GM12892 (cell line): ENCODE measurements at regions not wholly inside any gene's neighbourhood (a gene's known extent, or its start where the extent isn't known, plus 50 kb on each side); places are given as distances from the start of the nearest gene placed in this dataset.
"Not testable (repeated sequence)": the region's sequence is repeated elsewhere in the genome, so short reads cannot be mapped to it uniquely, and the experiment has no call there.

Experiments used
- DNase-seq: peaks from one replicate; pipeline ENCODE4 v3.0.0; 2011; ENCODE audit not compliant: insufficient read length
- FAIRE-seq: peaks from 2 replicates; lab custom pipeline; 2011; peaks lifted over from hg19 to GRCh38; lab: Jason Lieb, UNC
- POLR2A ChIP-seq: IDR thresholded peaks from 2 replicates; pipeline ENCODE4 v1.6.1; 2011; ENCODE audit warnings: low read depth, low read length, control low read depth
- POLR2AphosphoS5 ChIP-seq: IDR thresholded peaks from 2 replicates; pipeline ENCODE4 v1.6.1; 2011; ENCODE audit warnings: low read depth, low read length, control low read depth
- TAF1 ChIP-seq: IDR thresholded peaks from 2 replicates; pipeline ENCODE4 v1.6.1; 2011; ENCODE audit warnings: low read depth, mild to moderate bottlenecking, control low read depth, low read length, borderline replicate concordance

GRCh38 chr15:98322581-98322980, 325.8 kb upstream of the IGF1R start:
- no peak for FAIRE-seq
- TF ChIP-seq POLR2A (no peak), TAF1 (no peak), POLR2AphosphoS5 (no peak)
- DNase-seq: no peak

- DNase-seq (no peak), FAIRE-seq (no peak)
- TF ChIP-seq POLR2AphosphoS5: no peak
- no peak for TF ChIP-seq TAF1
- no peak for TF ChIP-seq POLR2A
Measured at GRCh38 chr15:98324341-98324970, 323.9 kb upstream of the IGF1R start.

DNA sequence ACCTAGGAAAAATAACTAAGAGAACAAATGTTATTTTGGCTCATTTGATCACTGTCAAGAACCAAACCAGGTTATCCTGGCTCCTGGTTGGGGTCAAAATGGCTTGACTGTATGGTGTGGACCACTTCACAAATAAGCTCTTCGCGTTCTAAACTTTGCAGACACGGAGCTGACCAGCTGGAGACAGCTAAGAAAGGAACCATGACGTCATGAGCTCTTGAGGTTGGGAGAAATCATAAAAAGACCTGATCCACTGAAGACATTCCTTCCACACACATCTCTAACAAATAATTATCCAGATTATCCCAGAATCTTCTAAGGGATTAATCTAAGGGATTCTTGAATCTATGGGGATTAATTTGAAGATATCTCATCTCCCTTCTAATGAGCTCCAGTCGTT, 321.5 kb upstream of the IGF1R start:
- DNase-seq (no peak), FAIRE-seq (no peak)
- TF ChIP-seq POLR2AphosphoS5 (no peak), POLR2A (no peak), TAF1 (no peak)

DNA sequence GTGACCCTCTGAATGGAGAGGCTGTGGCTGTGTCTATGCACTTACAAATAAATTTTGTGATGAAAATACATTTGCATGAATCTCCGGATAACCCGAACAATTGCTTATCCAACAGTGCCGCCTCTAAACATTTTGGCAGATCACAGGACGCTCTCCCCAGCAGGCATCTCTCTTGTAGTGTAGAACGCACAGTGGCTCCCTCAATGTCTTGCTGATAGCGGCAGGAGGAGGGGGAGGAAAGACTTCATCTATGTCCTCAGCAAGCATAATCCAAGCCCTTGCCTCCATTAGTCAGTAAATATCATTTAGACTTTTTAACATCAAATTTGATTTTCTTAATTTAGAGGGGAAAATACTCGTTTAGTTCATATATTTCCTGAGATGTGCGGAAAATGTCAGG, 318.1 kb upstream of the IGF1R start:
- DNase-seq (no peak), FAIRE-seq (no peak)
- TF ChIP-seq POLR2A (no peak), POLR2AphosphoS5 (no peak), TAF1 (no peak)

GRCh38 chr15:98330692-98331435, 317.5 kb upstream of the IGF1R start:
- FAIRE-seq (no peak), DNase-seq (no peak)
- TF ChIP-seq TAF1: no peak
- TF ChIP-seq POLR2AphosphoS5: no peak
- TF ChIP-seq POLR2A: no peak

DNA sequence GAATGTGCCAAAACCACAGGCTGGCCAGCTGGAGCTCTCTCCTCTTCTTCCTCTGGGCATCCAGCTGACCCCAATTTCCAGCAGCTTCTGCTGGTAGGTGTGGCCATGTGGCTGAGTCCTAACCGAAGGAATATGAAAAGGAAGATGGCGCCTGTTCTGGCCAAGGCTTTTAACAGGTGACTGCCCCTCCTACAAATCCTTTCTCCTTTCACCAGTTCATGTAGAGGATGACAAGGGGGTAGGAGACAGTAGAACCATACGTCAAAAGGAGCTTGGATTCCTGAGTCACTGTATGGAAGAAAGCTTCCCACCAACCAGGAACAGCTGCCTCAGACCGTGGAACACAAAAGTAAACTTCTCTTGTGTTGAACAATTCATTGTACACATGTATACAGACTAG, 316.7 kb upstream of the IGF1R start:
- no peak for TF ChIP-seq TAF1
- no peak for TF ChIP-seq POLR2A
- TF ChIP-seq POLR2AphosphoS5: no peak
- FAIRE-seq (no peak), DNase-seq (no peak)

GRCh38 chr15:98333251-98333650, 315.1 kb upstream of the IGF1R start:
- DNase-seq (no peak), FAIRE-seq (no peak)
- TF ChIP-seq TAF1: no peak
- TF ChIP-seq POLR2AphosphoS5: no peak
- TF ChIP-seq POLR2A: no peak

GRCh38 chr15:98342911-98343310, 305.4 kb upstream of the IGF1R start:
- no peak for DNase-seq
- FAIRE-seq: no peak
- no peak for TF ChIP-seq POLR2AphosphoS5
- TF ChIP-seq TAF1: no peak
- TF ChIP-seq POLR2A: no peak

DNA sequence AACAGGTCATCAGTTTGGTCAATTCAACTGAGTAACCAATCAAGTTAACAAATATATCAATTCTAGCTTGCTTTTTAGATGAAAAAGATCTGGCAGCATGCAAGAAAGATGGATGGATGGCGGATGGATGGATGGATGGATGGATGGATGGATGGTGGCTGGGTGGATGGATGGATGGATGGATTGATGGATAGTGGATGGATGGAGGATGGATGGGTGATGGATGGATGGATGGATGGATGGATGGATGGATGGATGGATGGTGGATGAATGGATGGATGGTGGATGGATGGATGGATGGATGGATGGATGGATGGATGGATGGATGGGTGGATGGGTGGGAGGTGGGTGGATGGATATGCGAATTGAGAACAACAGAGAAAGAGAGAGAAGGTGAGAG, 303.7 kb upstream of the IGF1R start:
- DNase-seq (no peak), FAIRE-seq (no peak)
- TF ChIP-seq POLR2AphosphoS5 (no peak), POLR2A (no peak), TAF1 (no peak)

- no peak for TF ChIP-seq TAF1
- FAIRE-seq (no peak), DNase-seq (no peak)
Measured at GRCh38 chr15:98347001-98347400, 301.3 kb upstream of the IGF1R start.

- FAIRE-seq: no peak
- TF ChIP-seq POLR2AphosphoS5 (no peak), TAF1 (no peak), POLR2A (no peak)
- DNase-seq: no peak
Measured at GRCh38 chr15:98347866-98348265, 300.5 kb upstream of the IGF1R start.

DNA sequence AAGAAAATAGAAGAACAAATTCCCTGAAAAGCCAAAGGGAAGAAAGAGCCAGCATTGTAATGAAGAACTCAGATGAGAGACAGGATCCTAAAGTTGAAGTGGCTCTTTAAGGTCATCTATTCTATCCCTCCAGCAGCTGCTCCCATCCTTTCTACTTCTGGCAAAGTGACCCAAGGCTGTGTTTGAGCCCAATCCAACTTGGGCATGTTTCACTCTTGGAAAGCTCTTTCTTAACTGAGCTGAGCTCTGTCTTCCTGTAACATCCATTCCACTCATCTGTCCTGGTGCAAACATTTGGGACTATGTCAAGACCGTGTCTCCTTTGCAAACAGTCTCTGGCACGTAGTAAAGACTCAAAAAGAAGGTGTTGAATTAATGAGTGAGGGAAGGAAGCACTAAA, 298.1 kb upstream of the IGF1R start:
- TF ChIP-seq TAF1 (no peak), POLR2AphosphoS5 (no peak), POLR2A (no peak)
- no peak for DNase-seq
- no peak for FAIRE-seq

- not testable (repeated sequence) for FAIRE-seq, DNase-seq
Measured at GRCh38 chr15:98358274-98358673, 290.1 kb upstream of the IGF1R start.
